PC-9 (cell line): ENCODE measurements at regions not wholly inside any gene's neighbourhood (a gene's known extent, or its start where the extent isn't known, plus 50 kb on each side); places are given as distances from the start of the nearest gene placed in this dataset.

ENCODE experiments used
- BruUV-seq: library from RNA; stranded (reverse); fragments of 400-500 nt; replicated peaks from 2 replicates; lab custom pipeline; 2021; lab: Mats Ljungman, UMichigan
- CTCF ChIA-PET: fragments of 300-600 bp; sonication (Branson Sonifier 250); formaldehyde crosslinking; loops from one replicate; lab custom pipeline; 2022; ENCODE audit warnings: antibody characterized with exemption; lab: Charles Lee
- POLR2A ChIA-PET: fragments of 300-600 bp; sonication (Branson Sonifier 250); formaldehyde crosslinking; loops from one replicate; lab custom pipeline; 2022; ENCODE audit warnings: antibody characterized with exemption; ENCODE audit not compliant: unreplicated experiment; lab: Charles Lee
- DNase-seq, 2 experiments: peaks; one replicate each; pipeline versions ENCODE4 v3.0.0 to v3.0.0-alpha.2; 2015 to 2022; ENCODE audit warnings: mixed read lengths in 1 of 2
- H2AFZ ChIP-seq: fragments of 200-600 bp; sonication (generic); 2 replicates; pipeline ENCODE4 v1.8.1; 2017; ENCODE audit warnings: antibody characterized with exemption
- H3F3A ChIP-seq: fragments of 200-600 bp; sonication (generic); 2 replicates; pipeline ENCODE4 v1.8.1; 2017; ENCODE audit warnings: antibody characterized with exemption, mild to moderate bottlenecking, low read depth; ENCODE audit not compliant: insufficient read depth
- H3K27ac ChIP-seq: fragments of 200-600 bp; sonication (generic); 2 replicates; pipeline ENCODE4 v1.6.1; 2016; ENCODE audit warnings: mixed run types
- H3K27me3 ChIP-seq: fragments of 200-600 bp; sonication (generic); 2 replicates; pipeline ENCODE4 v1.6.1; 2016; ENCODE audit warnings: low read depth, mixed run types; ENCODE audit not compliant: insufficient read depth
- H3K36me3 ChIP-seq: fragments of 200-600 bp; sonication (generic); 2 replicates; pipeline ENCODE4 v1.6.1; 2016; ENCODE audit warnings: low read depth, mixed run types
- H3K4me1 ChIP-seq: fragments of 200-600 bp; sonication (generic); replicated peaks from 2 replicates; pipeline ENCODE4 v1.6.1; 2016; ENCODE audit warnings: mixed run types; ENCODE audit not compliant: insufficient read depth
- H3K4me2 ChIP-seq: fragments of 200-600 bp; sonication (generic); 2 replicates; pipeline ENCODE4 v1.6.1; 2017; ENCODE audit warnings: mixed run types
- H3K4me3 ChIP-seq: fragments of 200-600 bp; sonication (generic); 2 replicates; pipeline ENCODE4 v1.6.1; 2016; ENCODE audit warnings: mixed run types
- H3K79me2 ChIP-seq: fragments of 200-600 bp; sonication (generic); 2 replicates; pipeline ENCODE4 v1.6.1; 2017; ENCODE audit warnings: low read depth, mixed run types
- H3K9me2 ChIP-seq: fragments of 200-600 bp; sonication (generic); 2 replicates; pipeline ENCODE4 v1.8.1; 2017; ENCODE audit warnings: mild to moderate bottlenecking; ENCODE audit not compliant: insufficient read depth
- H3K9me3 ChIP-seq: fragments of 200-600 bp; sonication (generic); 2 replicates; pipeline ENCODE4 v1.8.1; 2016; ENCODE audit warnings: low read depth; ENCODE audit not compliant: insufficient read depth
- H4K20me1 ChIP-seq: fragments of 200-600 bp; sonication (generic); 2 replicates; pipeline ENCODE4 v1.8.1; 2017; ENCODE audit not compliant: insufficient read depth
- CTCF ChIP-seq: fragments of 200-600 bp; sonication (generic); conservative IDR thresholded peaks from 2 replicates; pipeline ENCODE4 v1.6.1; 2017; ENCODE audit warnings: mixed run types, antibody characterized with exemption, mild to moderate bottlenecking, moderate library complexity
- EZH2 ChIP-seq: fragments of 200-600 bp; sonication (generic); IDR thresholded peaks from 2 replicates; pipeline ENCODE4 v1.8.0; 2017; ENCODE audit warnings: antibody characterized with exemption, low read depth
- intact Hi-C: fragments of 100-400 bp; cut with micrococcal nuclease; formaldehyde crosslinking; loops from one replicate; pipeline ENCODE4 v1.10.0; 2022; ENCODE audit not compliant: unreplicated experiment

- Histone ChIP-seq H3K79me2 (no peaks in the 10 kb centered on the region), H3K4me1 (no peaks in the 10 kb centered on the region), H3K4me2 (no peak overlapping the region), H3K36me3 (no peaks in the 10 kb centered on the region), H3K27ac (no peak overlapping the region), H3K27me3 (no peaks in the 10 kb centered on the region), H3K9me3 (no peaks in the 10 kb centered on the region), H3K4me3 (no peak overlapping the region), H4K20me1 (no peaks in the 10 kb centered on the region), H3K9me2 (no peaks in the 10 kb centered on the region), H2AFZ (no peak overlapping the region), H3F3A (no peaks in the 10 kb centered on the region; the same call in 1 of the 2 replicates)
- intact Hi-C loops: no loop called here
- POLR2A ChIA-PET: no interaction called here
- CTCF ChIA-PET: no interaction called here
- BruUV-seq: no TSS peak
- no peak for DNase-seq
- no peak for TF ChIP-seq CTCF
- no peak for TF ChIP-seq EZH2
Observed at GRCh38 chr14:106309423-106309822, 783.0 kb downstream of the TMEM121 start.

DNA sequence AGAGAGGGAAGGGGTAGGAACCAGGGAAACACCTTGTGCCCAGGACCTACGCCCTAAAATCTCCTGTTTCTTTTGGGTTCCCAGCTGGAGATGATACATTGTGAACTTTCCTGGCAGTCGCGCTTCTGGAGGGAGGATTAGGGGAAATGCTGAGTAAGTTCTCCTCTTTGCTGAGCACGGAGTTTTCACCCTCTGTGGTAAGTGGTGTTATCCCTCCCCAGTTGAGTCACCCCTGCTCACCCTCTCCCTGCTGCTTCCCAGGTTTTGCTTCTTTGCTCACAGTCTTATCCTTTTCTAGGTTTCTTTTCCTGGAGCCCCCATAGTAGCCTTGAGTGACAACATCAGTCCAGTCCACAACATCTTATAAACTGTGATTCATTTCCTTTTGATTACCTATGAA lies 789.1 kb downstream of the TMEM121 start:
- TF ChIP-seq CTCF (no peak), EZH2 (no peak)
- no peaks in the 10 kb centered on the region for H3K4me1 ChIP-seq
- intact Hi-C loops: no loop called here
- no peak overlapping the region for H3K4me3 ChIP-seq
- no peaks in the 10 kb centered on the region for H3K9me2 ChIP-seq
- H3K9me3 ChIP-seq: no peaks in the 10 kb centered on the region
- no peak overlapping the region for H3K27ac ChIP-seq
- ChIA-PET POLR2A (no interaction called here), CTCF (no interaction called here)
- H3K36me3 ChIP-seq: no peaks in the 10 kb centered on the region
- no TSS peak for BruUV-seq
- no peak for DNase-seq
- H2AFZ ChIP-seq: no peak overlapping the region
- no peaks in the 10 kb centered on the region for H3F3A ChIP-seq
- H3K27me3 ChIP-seq: no peaks in the 10 kb centered on the region
- H3K4me2 ChIP-seq: no peak overlapping the region
- H4K20me1 ChIP-seq: no peaks in the 10 kb centered on the region
- H3K79me2 ChIP-seq: no peaks in the 10 kb centered on the region

- POLR2A ChIA-PET: no interaction called here
- intact Hi-C loops: no loop called here
- H3K4me1 ChIP-seq: no peaks in the 10 kb centered on the region
- H2AFZ ChIP-seq: no peak overlapping the region
- H3K27ac ChIP-seq: no peak overlapping the region
- H3K27me3 ChIP-seq: no peaks in the 10 kb centered on the region
- no peaks in the 10 kb centered on the region for H4K20me1 ChIP-seq
- no peaks in the 10 kb centered on the region for H3K36me3 ChIP-seq
- TF ChIP-seq EZH2 (no peak), CTCF (no peak)
- no peaks in the 10 kb centered on the region for H3F3A ChIP-seq
- H3K9me3 ChIP-seq: no peaks in the 10 kb centered on the region
- no peaks in the 10 kb centered on the region for H3K79me2 ChIP-seq
- H3K4me2 ChIP-seq: no peak overlapping the region
- no peak overlapping the region for H3K4me3 ChIP-seq
- no peak for DNase-seq
- BruUV-seq: no TSS peak
- CTCF ChIA-PET: no interaction called here
- no peaks in the 10 kb centered on the region for H3K9me2 ChIP-seq
Observed at GRCh38 chr14:106317593-106317992, 791.2 kb downstream of the TMEM121 start.
